GM12878 (cell line): ENCODE measurements at regions not wholly inside any gene's neighbourhood (a gene's known extent, or its start where the extent isn't known, plus 50 kb on each side); places are given as distances from the start of the nearest gene placed in this dataset.

ENCODE experiments used
- BHLHE40 ChIP-seq, 2 experiments: fragments of 450-650 bp in 1 of 2; IDR thresholded peaks; 2 replicates each; pipeline ENCODE4 v1.6.1; 2011 to 2017; ENCODE audit warnings: low read depth in 2 of 2, borderline replicate concordance in 1 of 2, improper control_type of control experiment in 1 of 2, low read length in 1 of 2, mild to moderate bottlenecking in 1 of 2
- EZH2 ChIP-seq: IDR thresholded peaks from 2 replicates; pipeline ENCODE4 v1.6.1; 2012; ENCODE audit warnings: low read depth, mild to moderate bottlenecking, control low read depth, inconsistent platforms, low read length, borderline replicate concordance; ENCODE audit not compliant: control insufficient read depth
- MTA2 ChIP-seq: fragments of 450-650 bp; IDR thresholded peaks from 2 replicates; pipeline ENCODE4 v1.6.1; 2016; ENCODE audit warnings: low read depth, mild to moderate bottlenecking, moderate library complexity
- POLR2A ChIP-seq: IDR thresholded peaks from 2 replicates; pipeline ENCODE4 v1.6.1; 2011; ENCODE audit warnings: low read depth, mild to moderate bottlenecking, low read length
- SP1 ChIP-seq: IDR thresholded peaks from one replicate; pipeline ENCODE4 v1.6.1; 2011; ENCODE audit warnings: low read depth, low read length
- ZBED1 ChIP-seq: IDR thresholded peaks from 2 replicates; pipeline ENCODE4 v1.6.1; 2016; ENCODE audit warnings: borderline replicate concordance
- ZNF217 ChIP-seq: fragments of 450-650 bp; IDR thresholded peaks from 2 replicates; pipeline ENCODE4 v1.6.1; 2017; ENCODE audit warnings: antibody characterized with exemption, mild to moderate bottlenecking
- TF ChIP-seq, protein P1 (sequence below), 3 experiments: IDR thresholded peaks in 2 of 3; conservative IDR thresholded peaks in 1 of 3; 2 replicates each; pipeline ENCODE4 v1.5.1; 2011; ENCODE audit warnings: low read depth in 3 of 3, low read length in 3 of 3, mild to moderate bottlenecking in 3 of 3, control low read depth in 2 of 3, moderate library complexity in 2 of 3, inconsistent platforms in 1 of 3, mixed read lengths in 1 of 3; ENCODE audit not compliant: control insufficient read depth in 2 of 3, insufficient read depth in 1 of 3; ENCODE audit errors: extremely low read depth in 1 of 3

- TF ChIP-seq EZH2 (no peak), ZNF217 (no peak), SP1 (no peak), BHLHE40 (IDR thresholded peaks at IDR 0.05; ENCODE audit: borderline replicate concordance in 1 of 2, low read depth in 2 of 2, low read length in 1 of 2) (no peak), MTA2 (no peak), POLR2A (no peak), ZBED1 (no peak)
- TF ChIP-seq, protein P1, sequence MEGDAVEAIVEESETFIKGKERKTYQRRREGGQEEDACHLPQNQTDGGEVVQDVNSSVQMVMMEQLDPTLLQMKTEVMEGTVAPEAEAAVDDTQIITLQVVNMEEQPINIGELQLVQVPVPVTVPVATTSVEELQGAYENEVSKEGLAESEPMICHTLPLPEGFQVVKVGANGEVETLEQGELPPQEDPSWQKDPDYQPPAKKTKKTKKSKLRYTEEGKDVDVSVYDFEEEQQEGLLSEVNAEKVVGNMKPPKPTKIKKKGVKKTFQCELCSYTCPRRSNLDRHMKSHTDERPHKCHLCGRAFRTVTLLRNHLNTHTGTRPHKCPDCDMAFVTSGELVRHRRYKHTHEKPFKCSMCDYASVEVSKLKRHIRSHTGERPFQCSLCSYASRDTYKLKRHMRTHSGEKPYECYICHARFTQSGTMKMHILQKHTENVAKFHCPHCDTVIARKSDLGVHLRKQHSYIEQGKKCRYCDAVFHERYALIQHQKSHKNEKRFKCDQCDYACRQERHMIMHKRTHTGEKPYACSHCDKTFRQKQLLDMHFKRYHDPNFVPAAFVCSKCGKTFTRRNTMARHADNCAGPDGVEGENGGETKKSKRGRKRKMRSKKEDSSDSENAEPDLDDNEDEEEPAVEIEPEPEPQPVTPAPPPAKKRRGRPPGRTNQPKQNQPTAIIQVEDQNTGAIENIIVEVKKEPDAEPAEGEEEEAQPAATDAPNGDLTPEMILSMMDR (IDR thresholded peaks at IDR 0.05 in 2 of 3, conservative IDR thresholded peaks at IDR 0.05 in 1 of 3; ENCODE audit: control insufficient read depth in 2 of 3, extremely low read depth in 1 of 3, insufficient read depth in 1 of 3, low read depth in 3 of 3, low read length in 3 of 3) = no peak
Measured at GRCh38 chr2:163375070-163375469, 360.7 kb downstream of the FIGN start.
